H1 (cell line): ENCODE measurements at regions not wholly inside any gene's neighbourhood (a gene's known extent, or its start where the extent isn't known, plus 50 kb on each side); places are given as distances from the start of the nearest gene placed in this dataset.

ENCODE experiments used
- CTCF ChIA-PET: fragments of 300-600 bp; sonication (Branson Sonifier 250); formaldehyde crosslinking; loops from one replicate; lab custom pipeline; 2021; ENCODE audit not compliant: partially characterized antibody; lab: Charles Lee
- POLR2A ChIA-PET: fragments of 300-600 bp; sonication (Branson Sonifier 250); formaldehyde crosslinking; loops from one replicate; lab custom pipeline; 2021; ENCODE audit warnings: inconsistent platforms; ENCODE audit not compliant: partially characterized antibody; lab: Charles Lee
- DNase-seq, 2 experiments: peaks; one replicate each; pipeline versions ENCODE4 v3.0.0 to v3.0.0-alpha.2; 2010 to 2022; ENCODE audit warnings: low spot score in 2 of 2, low read depth in 1 of 2, mixed read lengths in 1 of 2
- FAIRE-seq: peaks from 2 replicates; lab custom pipeline; 2011; peaks lifted over from hg19 to GRCh38; lab: Jason Lieb, UNC
- H2AFZ ChIP-seq: 2 replicates; pipeline ENCODE4 v1.8.1; 2012; ENCODE audit warnings: low read length, inconsistent platforms
- H2AK5ac ChIP-seq: 2 replicates; pipeline ENCODE4 v1.6.1; 2013; ENCODE audit warnings: low read depth, low read length
- H2BK120ac ChIP-seq: replicated peaks from 2 replicates; pipeline ENCODE3; 2013; ENCODE audit warnings: low read depth, low read length, inconsistent platforms
- H2BK12ac ChIP-seq: 2 replicates; pipeline ENCODE4 v1.6.1; 2013; ENCODE audit warnings: low read depth, low read length
- H2BK15ac ChIP-seq: 2 replicates; pipeline ENCODE4 v1.6.1; 2013; ENCODE audit warnings: low read length
- H2BK20ac ChIP-seq: 2 replicates; pipeline ENCODE4 v1.6.1; 2013; ENCODE audit warnings: low read length
- H2BK5ac ChIP-seq: 2 replicates; pipeline ENCODE4 v1.6.1; 2013; ENCODE audit warnings: low read depth, low read length
- H3K14ac ChIP-seq: 2 replicates; pipeline ENCODE4 v1.6.1; 2013; ENCODE audit warnings: inconsistent platforms; ENCODE audit not compliant: insufficient read length
- H3K18ac ChIP-seq: 2 replicates; pipeline ENCODE4 v1.6.1; 2013; ENCODE audit warnings: low read length; ENCODE audit errors: extremely low read depth
- H3K23ac ChIP-seq: 2 replicates; pipeline ENCODE4 v1.6.1; 2013; ENCODE audit warnings: inconsistent platforms; ENCODE audit not compliant: insufficient read length
- H3K23me2 ChIP-seq: 2 replicates; pipeline ENCODE4 v1.6.1; 2013; ENCODE audit warnings: low read depth, low read length
- H3K27ac ChIP-seq: 2 replicates; pipeline ENCODE4 v1.6.1; 2011; ENCODE audit warnings: low read depth, low read length, inconsistent platforms
- H3K27me3 ChIP-seq, 4 experiments: replicated peaks in 1 of 4; 1 replicate in 1 of 4; 2 replicates in 3 of 4; pipeline versions ENCODE4 v1.6.1 to v1.8.1; 2011 to 2013; ENCODE audit warnings: low read length in 3 of 4, mild to moderate bottlenecking in 3 of 4, inconsistent platforms in 2 of 4, mixed read lengths in 2 of 4, moderate library complexity in 1 of 4; ENCODE audit not compliant: control insufficient read depth in 3 of 4, insufficient read depth in 3 of 4; ENCODE audit errors: extremely low read depth in 1 of 4
- H3K36me3 ChIP-seq, 4 experiments: 2 replicates each; pipeline versions ENCODE4 v1.6.1 to v1.8.1; 2011 to 2013; ENCODE audit warnings: mild to moderate bottlenecking in 4 of 4, low read length in 3 of 4, moderate library complexity in 2 of 4, control low read depth in 1 of 4, inconsistent platforms in 1 of 4; ENCODE audit not compliant: insufficient read depth in 4 of 4, control insufficient read depth in 2 of 4
- H3K4ac ChIP-seq: replicated peaks from 2 replicates; pipeline ENCODE3; 2013; ENCODE audit warnings: low read length, low read depth, mixed read lengths, inconsistent platforms; ENCODE audit not compliant: insufficient read length
- H3K4me1 ChIP-seq, 4 experiments: replicated peaks in 1 of 4; 1 replicate in 1 of 4; 2 replicates in 3 of 4; pipeline versions ENCODE4 v1.6.1 to v1.8.1; 2011 to 2013; ENCODE audit warnings: low read length in 3 of 4, inconsistent platforms in 2 of 4, mixed read lengths in 1 of 4; ENCODE audit not compliant: insufficient read depth in 4 of 4, control insufficient read depth in 3 of 4
- H3K4me2 ChIP-seq, 2 experiments: 2 replicates each; pipeline versions ENCODE4 v1.6.1 to v1.8.1; 2011 to 2013; ENCODE audit warnings: low read depth in 2 of 2, low read length in 2 of 2, control low read depth in 1 of 2, inconsistent platforms in 1 of 2, mild to moderate bottlenecking in 1 of 2; ENCODE audit not compliant: insufficient read depth in 1 of 2
- H3K4me3 ChIP-seq, 4 experiments: fragments of 200-600, 300-600 bp in 1 of 4; sonication (generic), shearing (Covaris generic), sonication (Bioruptor Twin) in 1 of 4; 2 replicates each; pipeline versions ENCODE4 v1.5.1 to v1.8.1; 2011 to 2016; ENCODE audit warnings: low read length in 4 of 4, low read depth in 3 of 4, control low read depth in 2 of 4, inconsistent platforms in 2 of 4, mild to moderate bottlenecking in 2 of 4, mixed read lengths in 1 of 4, moderate library complexity in 1 of 4; ENCODE audit not compliant: insufficient read depth in 2 of 4; ENCODE audit errors: extremely low read depth in 1 of 4
- H3K56ac ChIP-seq: replicated peaks from 2 replicates; pipeline ENCODE3; 2013; ENCODE audit warnings: low read depth, mild to moderate bottlenecking, mixed read lengths, low read length, inconsistent platforms; ENCODE audit not compliant: insufficient read length
- H3K79me1 ChIP-seq: 2 replicates; pipeline ENCODE4 v1.6.1; 2013; ENCODE audit warnings: low read depth, low read length, control low read depth
- H3K79me2 ChIP-seq, 2 experiments: 2 replicates each; pipeline versions ENCODE4 v1.6.1 to v1.8.1; 2012 to 2013; ENCODE audit warnings: low read length in 2 of 2, mild to moderate bottlenecking in 2 of 2, inconsistent platforms in 1 of 2; ENCODE audit not compliant: insufficient read depth in 2 of 2, control insufficient read depth in 1 of 2
- H3K9ac ChIP-seq, 4 experiments: replicated peaks in 1 of 4; 1 replicate in 1 of 4; 2 replicates in 3 of 4; pipeline versions ENCODE4 v1.6.1 to v1.8.1; 2011 to 2013; ENCODE audit warnings: low read depth in 3 of 4, low read length in 3 of 4, control low read depth in 2 of 4, mild to moderate bottlenecking in 2 of 4, moderate library complexity in 2 of 4, inconsistent platforms in 1 of 4; ENCODE audit errors: extremely low read depth in 1 of 4
- H3K9me3 ChIP-seq, 2 experiments: 2 replicates each; pipeline versions ENCODE4 v1.6.1 to v1.8.1; 2012 to 2013; ENCODE audit warnings: mild to moderate bottlenecking in 2 of 2, moderate library complexity in 2 of 2, control low read depth in 1 of 2, inconsistent platforms in 1 of 2, low read depth in 1 of 2, low read length in 1 of 2, mixed read lengths in 1 of 2; ENCODE audit not compliant: insufficient read depth in 2 of 2
- H4K20me1 ChIP-seq, 2 experiments: replicated peaks in 1 of 2; 2 replicates each; pipeline versions ENCODE3 to v1.8.1; 2011 to 2013; ENCODE audit warnings: inconsistent platforms in 2 of 2, low read length in 2 of 2, mild to moderate bottlenecking in 1 of 2; ENCODE audit not compliant: insufficient read depth in 2 of 2, control insufficient read depth in 1 of 2
- H4K5ac ChIP-seq: 2 replicates; pipeline ENCODE4 v1.6.1; 2013; ENCODE audit warnings: low read length, low read depth, mixed read lengths, inconsistent platforms; ENCODE audit not compliant: insufficient read length
- H4K8ac ChIP-seq: 2 replicates; pipeline ENCODE4 v1.8.0; 2013; ENCODE audit warnings: mild to moderate bottlenecking, moderate library complexity, low read length, inconsistent platforms; ENCODE audit not compliant: insufficient read depth; ENCODE audit errors: extremely low read depth
- H4K91ac ChIP-seq: replicated peaks from 2 replicates; pipeline ENCODE3; 2013; ENCODE audit warnings: low read length, mixed read lengths, inconsistent platforms; ENCODE audit not compliant: insufficient read length
- ASH2L ChIP-seq: fragments of 200-600, 300-600 bp; sonication (generic); IDR thresholded peaks from one replicate; pipeline ENCODE4 v1.7.1; 2017; ENCODE audit warnings: low read length
- ATF2 ChIP-seq: IDR thresholded peaks from 2 replicates; pipeline ENCODE4 v1.6.1; 2012; ENCODE audit warnings: low read length, inconsistent platforms
- CBX8 ChIP-seq: fragments of 300-800, 300-1000 bp; sonication (generic); IDR thresholded peaks from 2 replicates; pipeline ENCODE4 v1.7.1; 2016; ENCODE audit warnings: low read depth, low read length, borderline replicate concordance
- HDAC2 ChIP-seq, 2 experiments: fragments of 300-600 bp in 1 of 2; sonication (generic) in 1 of 2; IDR thresholded peaks; 2 replicates each; pipeline ENCODE4 v1.6.1; 2011 to 2012; ENCODE audit warnings: low read depth in 2 of 2, low read length in 2 of 2, mild to moderate bottlenecking in 2 of 2, moderate library complexity in 2 of 2, borderline replicate concordance in 1 of 2, inconsistent platforms in 1 of 2
- HDAC6 ChIP-seq: IDR thresholded peaks from one replicate; pipeline ENCODE4 v1.7.1; 2012; ENCODE audit warnings: low read depth, mild to moderate bottlenecking, inconsistent platforms, low read length, moderate library complexity
- MAX ChIP-seq: IDR thresholded peaks from 2 replicates; pipeline ENCODE4 v1.6.1; 2012; ENCODE audit warnings: inconsistent platforms
- NRF1 ChIP-seq: IDR thresholded peaks from 2 replicates; pipeline ENCODE4 v1.6.1; 2011; ENCODE audit warnings: mild to moderate bottlenecking, low read depth, low read length, improper control_type of control experiment
- SIX5 ChIP-seq: IDR thresholded peaks from 2 replicates; pipeline ENCODE4 v1.6.1; 2011; ENCODE audit warnings: mild to moderate bottlenecking, low read depth, low read length
- SUZ12 ChIP-seq: fragments of 200-600 bp; sonication (generic); IDR thresholded peaks from 2 replicates; pipeline ENCODE4 v1.6.1; 2012; ENCODE audit warnings: mild to moderate bottlenecking, inconsistent platforms, low read length, moderate library complexity, mixed read lengths
- YY1 ChIP-seq: IDR thresholded peaks from 2 replicates; pipeline ENCODE4 v1.6.1; 2011; ENCODE audit warnings: low read depth, mild to moderate bottlenecking, low read length
- WGBS, 2 experiments: shearing (Covaris generic) in 1 of 2; methylation state at CpG; one replicate each; pipeline versions ENCODE4 v1.1.6 to v1.1.7; 2013 to 2015; ENCODE audit warnings: low lambda C conversion rate in 2 of 2, mixed read lengths in 2 of 2, inconsistent platforms in 1 of 2, low coverage in 1 of 2, missing lambda C conversion rate in 1 of 2; ENCODE audit not compliant: insufficient replicate concordance in 2 of 2, insufficient coverage in 1 of 2, insufficient read length in 1 of 2; ENCODE audit errors: extremely low coverage in 1 of 2, missing lambda C conversion rate in 1 of 2; 5-methylcytosine and 5-hydroxymethylcytosine counted together

- Histone ChIP-seq H3K9ac (no peak overlapping the region), H3K4me3 (no peak overlapping the region), H3K36me3 (no peaks in the 10 kb centered on the region), H3K79me2 (no peaks in the 10 kb centered on the region), H3K4me2 (no peak overlapping the region), H3K23ac (no peak overlapping the region), H3K9me3 (no peaks in the 10 kb centered on the region), H4K20me1 (no peaks in the 10 kb centered on the region), H2BK5ac (no peak overlapping the region), H2BK20ac (no peak overlapping the region), H2BK15ac (no peak overlapping the region), H3K23me2 (no peaks in the 10 kb centered on the region), H3K14ac (no peak overlapping the region), H2BK120ac (no peak overlapping the region), H2BK12ac (no peak overlapping the region), H4K5ac (no peak overlapping the region), H3K18ac (no peak overlapping the region), H3K4me1 (no peaks in the 10 kb centered on the region), H3K79me1 (no peaks in the 10 kb centered on the region), H3K27ac (no peak overlapping the region), H4K91ac (no peak overlapping the region), H3K27me3 (no peaks in the 10 kb centered on the region), H2AK5ac (no peak overlapping the region), H3K56ac (no peak overlapping the region), H4K8ac (no peak overlapping the region; the same call in 1 of the 2 replicates), H2AFZ (no peak overlapping the region), H3K4ac (no peak overlapping the region)
- ChIA-PET CTCF (interaction anchor here (1.1 to 3.1 kb wide), 2 partner anchors 9 to 15 kb away, joined by 3 to 11 read pairs; no protein-coding TSS in a partner anchor), POLR2A (no interaction called here)
- FAIRE-seq (no peak), DNase-seq (no peak)
- WGBS, 2 experiments = 74% methylated on average over 7 of the region's 7 CpGs; no CpG with 5 or more reads in 1 of the 2 experiments
- TF ChIP-seq ATF2 (no peak), CBX8 (no peak), NRF1 (no peak), ASH2L (no peak), SIX5 (no peak), HDAC2 (IDR thresholded peaks at IDR 0.05; ENCODE audit: borderline replicate concordance in 1 of 2, low read depth in 2 of 2, low read length in 2 of 2) (no peak), MAX (no peak), YY1 (no peak), SUZ12 (no peak), HDAC6 (no peak)
Observed at GRCh38 chr3:139764069-139764905, 86.5 kb upstream of the NMNAT3 start.
